B cell (primary cell): ENCODE measurements at regions not wholly inside any gene's neighbourhood (a gene's known extent, or its start where the extent isn't known, plus 50 kb on each side); places are given as distances from the start of the nearest gene placed in this dataset.

Experiments used
- ATAC-seq: fragments of 200-7000 bp; cut with Tn5 transposase; one replicate; pipeline ENCODE4 v1.10.0; 2021; ENCODE audit warnings: low read depth, mild to moderate bottlenecking, moderate number of reproducible peaks, moderate library complexity
- CTCF ChIA-PET: fragments of 350-600 bp; sonication (Branson Sonifier 250); formaldehyde crosslinking; loops from one replicate; lab custom pipeline; 2021; ENCODE audit warnings: antibody characterized with exemption, inconsistent platforms; lab: Charles Lee
- POLR2A ChIA-PET: fragments of 350-600 bp; sonication (Branson Sonifier 250); formaldehyde crosslinking; loops from one replicate; lab custom pipeline; 2021; ENCODE audit warnings: antibody characterized with exemption; lab: Charles Lee
- DNase-seq: peaks from one replicate; pipeline ENCODE4 v3.0.0; 2013
- H2AFZ ChIP-seq: 2 replicates; pipeline ENCODE4 v1.6.1; 2012; ENCODE audit warnings: mild to moderate bottlenecking, low read depth, low read length; ENCODE audit not compliant: insufficient read depth, poor library complexity, severe bottlenecking
- H3K27ac ChIP-seq, 2 donors: 1 replicate in 1 of 2; 2 replicates in 1 of 2; pipeline ENCODE4 v1.5.1; 2012 to 2013; ENCODE audit warnings: low read length in 2 of 2, mild to moderate bottlenecking in 2 of 2, moderate library complexity in 1 of 2
- H3K27me3 ChIP-seq, 4 experiments: fragments of 200-600 bp in 1 of 4; sonication (generic) in 1 of 4; replicated peaks in 1 of 4; 1 replicate in 2 of 4; 2 replicates in 2 of 4; pipeline versions ENCODE4 v1.6.1 to v1.7.0; 2013 to 2016; ENCODE audit warnings: low read length in 3 of 4, mild to moderate bottlenecking in 2 of 4, mixed read lengths in 1 of 4, moderate library complexity in 1 of 4; ENCODE audit not compliant: insufficient read depth in 4 of 4, control insufficient read depth in 3 of 4; ENCODE audit errors: control extremely low read depth in 1 of 4
- H3K36me3 ChIP-seq, 2 experiments: replicated peaks in 1 of 2; 1 replicate in 1 of 2; 2 replicates in 1 of 2; pipeline versions ENCODE4 v1.6.1 to v1.7.1; 2013; ENCODE audit warnings: low read length in 1 of 2; ENCODE audit not compliant: insufficient read depth in 2 of 2, control insufficient read depth in 1 of 2; ENCODE audit errors: control extremely low read depth in 1 of 2, extremely low read depth in 1 of 2
- H3K4me1 ChIP-seq, 2 donors: fragments of 200-600 bp in 1 of 2; sonication (generic) in 1 of 2; 1 replicate in 1 of 2; 2 replicates in 1 of 2; pipeline versions ENCODE4 v1.5.1 to v1.6.1; 2013 to 2017; ENCODE audit warnings: low read length in 2 of 2; ENCODE audit not compliant: control insufficient read depth in 2 of 2, insufficient read depth in 2 of 2
- H3K4me2 ChIP-seq: replicated peaks from 2 replicates; pipeline ENCODE3; 2012; ENCODE audit warnings: mild to moderate bottlenecking, low read depth, low read length; ENCODE audit not compliant: poor library complexity, severe bottlenecking
- H3K4me3 ChIP-seq, 5 experiments: fragments of 200-600 bp in 1 of 5; sonication (generic) in 1 of 5; 1 replicate in 3 of 5; 2 replicates in 2 of 5; pipeline versions ENCODE4 v1.5.1 to v1.7.0; 2011 to 2016; ENCODE audit warnings: low read length in 4 of 5, mild to moderate bottlenecking in 4 of 5, low read depth in 2 of 5, control low read depth in 1 of 5, moderate library complexity in 1 of 5; ENCODE audit not compliant: insufficient read depth in 1 of 5; ENCODE audit errors: control extremely low read depth in 1 of 5, extremely low read depth in 1 of 5
- H3K79me2 ChIP-seq: fragments of 200-600 bp; sonication (generic); one replicate; pipeline ENCODE4 v1.6.0; 2016; ENCODE audit warnings: low read length; ENCODE audit not compliant: control insufficient read depth, insufficient read depth
- H3K9ac ChIP-seq: fragments of 200-600 bp; sonication (generic); 2 replicates; pipeline ENCODE4 v1.6.1; 2017; ENCODE audit warnings: mild to moderate bottlenecking, low read length, moderate library complexity
- H3K9me3 ChIP-seq, 3 donors: one replicate each; pipeline versions ENCODE4 v1.6.1 to v1.7.1; 2013; ENCODE audit warnings: low read length in 2 of 3; ENCODE audit not compliant: control insufficient read depth in 2 of 3, insufficient read depth in 1 of 3; ENCODE audit errors: control extremely low read depth in 1 of 3
- H4K20me1 ChIP-seq: 2 replicates; pipeline ENCODE4 v1.6.0; 2012; ENCODE audit warnings: mild to moderate bottlenecking, low read length; ENCODE audit not compliant: insufficient read depth, control insufficient read depth, poor library complexity, severe bottlenecking
- H3K27ac Mint-ChIP-seq: one replicate; pipeline ENCODE4 v1.8.0; 2021; ENCODE audit warnings: mixed read lengths
- H3K27me3 Mint-ChIP-seq: one replicate; pipeline ENCODE4 v1.8.0; 2021; ENCODE audit warnings: mixed read lengths
- H3K4me1 Mint-ChIP-seq: one replicate; pipeline ENCODE4 v1.8.0; 2021; ENCODE audit warnings: mixed read lengths
- H3K4me3 Mint-ChIP-seq: one replicate; pipeline ENCODE4 v1.8.0; 2021; ENCODE audit warnings: mixed read lengths
- H3K9me3 Mint-ChIP-seq: one replicate; pipeline ENCODE4 v1.8.0; 2022; ENCODE audit warnings: mixed read lengths; ENCODE audit not compliant: insufficient read depth
- EZH2 ChIP-seq: IDR thresholded peaks from 2 replicates; pipeline ENCODE4 v1.6.1; 2012; ENCODE audit warnings: borderline replicate concordance, low read depth, mild to moderate bottlenecking, moderate library complexity, low read length; ENCODE audit not compliant: insufficient read depth, poor library complexity, severe bottlenecking
- WGBS: methylation state at CpG from one replicate; pipeline ENCODE4 v1.1.5; 2013; ENCODE audit warnings: missing lambda C conversion rate; ENCODE audit not compliant: insufficient coverage; 5-methylcytosine and 5-hydroxymethylcytosine counted together
- intact Hi-C: fragments of 100-400 bp; cut with micrococcal nuclease; formaldehyde crosslinking; loops from one replicate; pipeline ENCODE4 v1.10.0; 2022
- TF ChIP-seq, protein P1 (sequence below): fragments of 200-600 bp; IDR thresholded peaks from one replicate; pipeline ENCODE4 v1.8.0; 2022; ENCODE audit warnings: antibody characterized with exemption, mild to moderate bottlenecking

DNA sequence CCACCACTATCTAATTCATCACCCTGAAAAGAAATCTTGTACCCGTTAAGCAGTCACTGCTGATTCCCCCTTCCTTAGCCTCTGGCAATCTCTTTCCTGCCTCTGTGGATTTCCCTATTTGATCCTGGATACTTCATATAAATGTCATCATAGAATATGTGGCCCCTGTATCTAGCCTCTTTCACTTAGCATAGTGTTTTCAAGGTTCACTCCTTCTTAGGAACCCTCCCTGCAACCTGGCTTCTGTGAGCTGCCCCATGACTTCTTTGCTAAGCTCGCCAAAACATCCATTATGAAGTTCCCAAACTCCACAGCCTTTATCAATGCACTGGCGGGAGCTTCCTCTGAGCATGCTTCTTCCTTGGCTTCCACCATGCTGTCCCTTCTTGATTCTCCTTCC lies 70.8 kb upstream of the PDZD8 start:
- ATAC-seq = no peak
- Histone ChIP-seq H3K9me3 (peaks cover 0 to 30% (median 11%) of the 10 kb centered on the region in 3 donors), H3K4me3 (no peak overlapping the region), H3K9ac (no peak overlapping the region), H3K27ac (no peak overlapping the region), H3K36me3 (no peaks in the 10 kb centered on the region), H3K4me2 (no peak overlapping the region), H3K4me1 (peaks cover 0 to 3% of the 10 kb centered on the region in 2 donors), H3K27me3 (no peaks in the 10 kb centered on the region), H3K79me2 (no peaks in the 10 kb centered on the region), H4K20me1 (no peaks in the 10 kb centered on the region), H2AFZ (no peak overlapping the region)
- no peak overlapping the region for H3K4me3 Mint-ChIP-seq
- ChIA-PET POLR2A (no interaction called here), CTCF (interaction anchor here (1.1 kb wide), 1 partner anchor 17 kb away, joined by 4 read pairs; no protein-coding TSS in a partner anchor)
- intact Hi-C loops = no loop called here
- DNase-seq = no peak
- H3K9me3 Mint-ChIP-seq = peaks cover 10% of the 10 kb centered on the region
- TF ChIP-seq EZH2 = no peak
- TF ChIP-seq, protein P1, sequence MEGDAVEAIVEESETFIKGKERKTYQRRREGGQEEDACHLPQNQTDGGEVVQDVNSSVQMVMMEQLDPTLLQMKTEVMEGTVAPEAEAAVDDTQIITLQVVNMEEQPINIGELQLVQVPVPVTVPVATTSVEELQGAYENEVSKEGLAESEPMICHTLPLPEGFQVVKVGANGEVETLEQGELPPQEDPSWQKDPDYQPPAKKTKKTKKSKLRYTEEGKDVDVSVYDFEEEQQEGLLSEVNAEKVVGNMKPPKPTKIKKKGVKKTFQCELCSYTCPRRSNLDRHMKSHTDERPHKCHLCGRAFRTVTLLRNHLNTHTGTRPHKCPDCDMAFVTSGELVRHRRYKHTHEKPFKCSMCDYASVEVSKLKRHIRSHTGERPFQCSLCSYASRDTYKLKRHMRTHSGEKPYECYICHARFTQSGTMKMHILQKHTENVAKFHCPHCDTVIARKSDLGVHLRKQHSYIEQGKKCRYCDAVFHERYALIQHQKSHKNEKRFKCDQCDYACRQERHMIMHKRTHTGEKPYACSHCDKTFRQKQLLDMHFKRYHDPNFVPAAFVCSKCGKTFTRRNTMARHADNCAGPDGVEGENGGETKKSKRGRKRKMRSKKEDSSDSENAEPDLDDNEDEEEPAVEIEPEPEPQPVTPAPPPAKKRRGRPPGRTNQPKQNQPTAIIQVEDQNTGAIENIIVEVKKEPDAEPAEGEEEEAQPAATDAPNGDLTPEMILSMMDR = no peak
- H3K27me3 Mint-ChIP-seq = peaks cover 22% of the 10 kb centered on the region
- peaks cover 5% of the 10 kb centered on the region for H3K4me1 Mint-ChIP-seq
- no peak overlapping the region for H3K27ac Mint-ChIP-seq
- whole genome bisulfite sequencing = 93% methylated on average over 3 of the region's 3 CpGs

DNA sequence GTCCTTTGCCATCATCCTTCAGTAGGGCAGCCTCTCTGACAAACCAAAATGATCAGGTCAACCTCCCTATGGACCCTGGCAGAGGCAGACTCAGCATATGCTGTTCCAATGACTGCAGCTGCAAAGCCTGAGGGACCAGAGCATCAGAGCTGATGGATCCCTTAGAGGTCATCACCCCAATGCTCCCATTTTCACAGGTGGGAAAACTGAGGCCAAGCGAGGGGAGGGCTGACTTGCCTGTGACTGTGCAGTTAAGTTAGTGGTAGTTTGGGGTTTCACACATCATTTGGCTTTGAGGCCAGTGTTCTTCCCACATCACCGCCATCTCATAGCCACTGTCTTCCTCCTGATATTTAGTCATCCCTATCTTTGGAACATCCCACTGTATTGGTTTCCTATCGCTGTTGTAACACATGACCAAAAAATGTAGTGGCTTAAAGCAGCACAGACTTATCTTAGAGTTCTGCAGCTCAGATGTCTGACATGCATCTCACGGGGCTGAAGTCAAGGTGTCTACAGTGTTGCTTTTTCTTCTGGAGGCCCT lies 69.3 kb upstream of the PDZD8 start:
- Mint-ChIP-seq H3K27ac (no peak overlapping the region), H3K4me1 (peaks cover 5% of the 10 kb centered on the region), H3K9me3 (peaks cover 10% of the 10 kb centered on the region), H3K27me3 (peaks cover 21% of the 10 kb centered on the region), H3K4me3 (no peak overlapping the region)
- no peak overlapping the region for H3K4me3 ChIP-seq
- H4K20me1 ChIP-seq = no peaks in the 10 kb centered on the region
- no peak overlapping the region for H3K9ac ChIP-seq
- peaks cover 0 to 3% of the 10 kb centered on the region in 2 donors for H3K4me1 ChIP-seq
- H3K79me2 ChIP-seq = no peaks in the 10 kb centered on the region
- H3K36me3 ChIP-seq = no peaks in the 10 kb centered on the region
- no peak for DNase-seq
- H3K27ac ChIP-seq = no peak overlapping the region
- H3K9me3 ChIP-seq = peaks cover 0 to 29% (median 11%) of the 10 kb centered on the region in 3 donors
- no peak for ATAC-seq
- no peak overlapping the region for H3K4me2 ChIP-seq
- H3K27me3 ChIP-seq = no peaks in the 10 kb centered on the region
- no peak overlapping the region for H2AFZ ChIP-seq
- POLR2A ChIA-PET = no interaction called here
- CTCF ChIA-PET = no interaction called here
- 82% methylated on average over 3 of the region's 4 CpGs for WGBS
- TF ChIP-seq, protein P1 = no peak
- TF ChIP-seq EZH2 = no peak
- intact Hi-C loops = loop anchor here (5.0 kb wide), 1 partner anchor 798 kb away; no protein-coding TSS in a partner anchor
